Breast epithelium (tissue), 3 donors: ENCODE measurements at regions not wholly inside any gene's neighbourhood (a gene's known extent, or its start where the extent isn't known, plus 50 kb on each side); places are given as distances from the start of the nearest gene placed in this dataset.

ENCODE experiments used
- CTCF ChIP-seq, 3 donors: fragments of 450-650 bp; IDR thresholded peaks; one replicate each; pipeline ENCODE4 v1.5.1; 2016 to 2017; ENCODE audit warnings: antibody characterized with exemption in 3 of 3, mild to moderate bottlenecking in 3 of 3, moderate library complexity in 3 of 3
- POLR2AphosphoS5 ChIP-seq, 3 donors: sonication (generic); formaldehyde crosslinking; IDR thresholded peaks; one replicate each; pipeline ENCODE4 v1.6.1; 2017; ENCODE audit warnings: antibody characterized with exemption in 3 of 3

DNA sequence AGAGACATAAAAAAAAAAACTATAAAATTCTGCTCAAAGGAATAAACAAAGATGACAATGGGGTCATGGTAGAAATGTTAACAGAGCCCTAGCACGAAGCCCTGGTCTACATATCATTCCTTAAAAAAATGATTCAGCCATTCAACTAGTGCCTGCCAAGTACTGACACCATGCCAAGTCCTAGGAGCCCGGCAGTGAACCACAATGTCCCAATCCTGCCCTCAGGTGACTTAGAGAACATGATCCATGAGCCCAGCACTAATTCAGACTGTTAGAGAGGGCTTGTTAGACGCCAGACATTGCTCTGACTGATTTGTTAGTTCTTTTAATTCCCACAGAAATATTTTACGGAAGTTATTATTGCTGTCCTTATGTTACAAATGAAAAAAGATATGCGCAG is 67.3 kb upstream of the VWC2 start:
- TF ChIP-seq POLR2AphosphoS5 (IDR thresholded peaks at IDR 0.05) = no peak
- no peak for TF ChIP-seq CTCF (IDR thresholded peaks at IDR 0.05)
